GM19023 (cell line): ENCODE measurements at regions not wholly inside any gene's neighbourhood (a gene's known extent, or its start where the extent isn't known, plus 50 kb on each side); places are given as distances from the start of the nearest gene placed in this dataset.
"Not testable (repeated sequence)": the region's sequence is repeated elsewhere in the genome, so short reads cannot be mapped to it uniquely, and the experiment has no call there.

Experiments used
- ATAC-seq: cut with Tn5 transposase; IDR thresholded peaks from one replicate; pipeline ENCODE4 v1.9.1; 2021; ENCODE audit warnings: mild to moderate bottlenecking, moderate library complexity; ENCODE audit not compliant: unreplicated experiment

GRCh38 chr4:85102606-85103005 is 136.1 kb upstream of the WDFY3 start:
- ATAC-seq: no peak

DNA sequence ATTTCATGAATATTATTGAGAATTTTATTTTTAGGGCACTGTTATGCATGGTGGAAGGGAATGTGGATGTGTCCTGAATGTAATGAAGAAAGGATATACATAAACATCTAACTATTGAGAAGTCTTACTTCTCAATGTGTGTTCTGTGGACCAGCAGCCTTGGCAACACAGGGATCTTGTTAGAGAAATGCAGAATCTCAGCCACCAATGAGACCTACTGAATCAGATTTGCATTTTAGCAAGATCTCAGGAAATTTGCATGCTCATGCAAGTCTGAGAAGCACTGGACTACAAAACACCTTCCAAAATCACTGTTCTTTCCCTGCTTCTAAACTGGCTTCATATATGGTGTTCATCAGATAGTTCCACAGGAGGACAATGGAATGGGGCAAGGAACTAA is 139.7 kb upstream of the WDFY3 start:
- no peak for ATAC-seq

- no peak for ATAC-seq
Measured at GRCh38 chr4:85106805-85107336, 140.4 kb upstream of the WDFY3 start.

DNA sequence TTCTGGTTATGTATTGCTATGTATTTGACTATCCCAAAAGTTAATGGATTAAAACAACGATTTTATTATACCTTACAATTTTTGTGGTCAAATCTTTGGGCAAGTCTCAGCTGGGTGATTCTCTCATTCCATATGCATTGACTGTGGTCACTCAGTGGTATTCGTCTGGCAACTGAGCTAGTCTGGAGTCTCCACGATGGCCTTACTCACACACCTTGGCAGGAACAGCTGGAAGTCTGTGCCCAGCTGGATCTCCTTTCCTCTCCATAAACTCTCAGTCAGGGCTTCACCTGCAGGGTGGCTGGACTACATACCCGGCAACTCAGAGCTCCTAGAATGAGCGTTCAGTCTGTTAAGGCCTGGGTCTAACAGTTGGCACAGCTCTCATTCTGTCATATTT is 141.1 kb upstream of the WDFY3 start:
- no peak for ATAC-seq

- no peak for ATAC-seq
Measured at GRCh38 chr4:85113706-85114105, 147.2 kb upstream of the WDFY3 start.

GRCh38 chr4:85114526-85114925 is 148.0 kb upstream of the WDFY3 start:
- no peak for ATAC-seq

GRCh38 chr4:85116008-85116407 is 149.5 kb upstream of the WDFY3 start:
- no peak for ATAC-seq

DNA sequence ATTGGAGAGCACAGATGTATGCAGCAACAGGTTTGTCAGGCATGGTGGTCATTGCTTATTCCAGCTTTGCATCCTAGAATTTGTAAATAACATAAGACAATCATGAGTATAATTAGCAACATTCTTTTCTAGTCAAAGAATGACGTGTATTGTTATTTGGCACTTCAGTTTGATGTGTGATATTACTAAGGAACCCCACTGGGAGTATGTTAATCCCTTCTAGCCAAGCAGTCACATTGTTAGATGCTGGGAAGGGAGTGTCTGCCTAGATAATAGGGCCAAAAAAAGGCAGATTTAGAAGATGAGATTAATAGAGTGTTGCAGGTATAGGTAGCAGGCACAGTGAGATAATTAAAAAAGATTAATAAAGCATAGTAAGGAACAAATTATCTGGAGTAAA is 159.2 kb upstream of the WDFY3 start:
- no peak for ATAC-seq

DNA sequence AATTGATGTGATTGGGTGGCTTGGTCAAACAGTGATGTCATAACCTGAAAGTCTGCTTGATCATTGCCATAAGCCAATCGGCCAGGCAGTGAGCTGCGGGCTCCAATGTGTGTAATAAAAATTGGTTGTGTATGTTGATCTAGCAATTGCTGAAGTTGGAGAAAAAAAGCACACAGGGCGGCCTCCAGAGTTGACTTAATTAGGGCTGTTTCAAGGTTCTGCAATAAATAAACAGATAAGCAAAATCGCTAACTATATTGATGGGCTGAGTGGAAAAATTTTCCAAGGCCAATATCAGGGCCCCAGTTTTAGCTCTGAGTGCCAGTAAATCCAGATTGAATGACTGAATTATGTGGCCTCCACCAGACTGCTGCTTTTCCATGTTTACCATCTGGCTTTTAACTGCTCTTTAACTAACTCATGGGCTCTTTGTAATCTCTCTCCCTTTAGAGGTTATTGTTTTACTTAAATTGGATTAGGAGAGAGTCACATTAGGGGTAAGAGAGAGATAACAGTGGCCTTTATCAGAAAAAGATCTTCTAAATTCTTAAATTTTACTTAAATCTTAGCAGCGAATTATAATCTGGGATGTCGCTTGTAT is 160.6 kb upstream of the WDFY3 start:
- no peak for ATAC-seq

GRCh38 chr4:85127653-85128052 is 161.2 kb upstream of the WDFY3 start:
- peak; percentile 88 for ATAC-seq

DNA sequence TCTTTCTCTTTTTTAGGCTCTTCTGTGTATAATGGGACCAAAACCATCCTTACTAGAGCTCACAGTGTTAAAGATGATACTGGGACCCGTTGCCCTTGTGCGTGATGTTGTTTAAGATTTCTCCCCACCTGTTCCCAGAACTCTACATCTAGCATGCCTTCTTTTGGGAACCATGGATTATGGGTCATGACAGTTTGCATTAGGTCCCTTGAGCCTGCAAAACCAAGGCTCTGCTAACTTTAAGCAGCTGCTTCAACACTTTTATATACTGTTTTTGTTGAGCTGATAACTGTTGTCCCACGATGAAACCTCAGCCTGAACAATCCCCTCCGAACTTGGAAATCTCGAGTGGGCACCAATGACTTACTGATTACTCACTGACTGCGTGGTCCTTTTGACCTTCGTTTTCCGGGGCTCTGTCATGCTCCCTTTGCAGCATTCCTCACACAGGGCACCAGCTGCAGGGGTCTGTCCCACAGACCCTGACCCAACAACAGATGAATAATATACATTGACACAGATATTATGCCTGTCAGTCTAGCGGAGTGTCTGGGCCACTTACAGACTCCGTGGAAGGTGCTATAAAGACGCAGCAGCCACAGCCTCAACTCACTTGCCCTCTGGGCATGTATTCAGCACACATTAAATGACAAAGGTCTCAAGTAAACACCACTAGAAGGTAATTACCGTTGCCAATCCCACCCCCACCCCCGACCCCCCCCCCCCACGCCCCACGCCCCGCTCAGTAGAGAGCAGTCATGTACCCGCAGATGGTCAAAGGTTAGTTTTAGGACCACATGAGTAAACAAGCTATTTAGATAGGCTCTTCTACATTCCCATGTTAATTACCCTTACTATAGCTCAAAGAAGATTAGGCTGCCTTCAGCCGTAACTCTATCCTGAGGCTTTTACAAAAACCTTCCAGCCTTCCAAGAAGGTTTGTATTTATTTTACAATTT is 162.0 kb upstream of the WDFY3 start:
- ATAC-seq: no peak

DNA sequence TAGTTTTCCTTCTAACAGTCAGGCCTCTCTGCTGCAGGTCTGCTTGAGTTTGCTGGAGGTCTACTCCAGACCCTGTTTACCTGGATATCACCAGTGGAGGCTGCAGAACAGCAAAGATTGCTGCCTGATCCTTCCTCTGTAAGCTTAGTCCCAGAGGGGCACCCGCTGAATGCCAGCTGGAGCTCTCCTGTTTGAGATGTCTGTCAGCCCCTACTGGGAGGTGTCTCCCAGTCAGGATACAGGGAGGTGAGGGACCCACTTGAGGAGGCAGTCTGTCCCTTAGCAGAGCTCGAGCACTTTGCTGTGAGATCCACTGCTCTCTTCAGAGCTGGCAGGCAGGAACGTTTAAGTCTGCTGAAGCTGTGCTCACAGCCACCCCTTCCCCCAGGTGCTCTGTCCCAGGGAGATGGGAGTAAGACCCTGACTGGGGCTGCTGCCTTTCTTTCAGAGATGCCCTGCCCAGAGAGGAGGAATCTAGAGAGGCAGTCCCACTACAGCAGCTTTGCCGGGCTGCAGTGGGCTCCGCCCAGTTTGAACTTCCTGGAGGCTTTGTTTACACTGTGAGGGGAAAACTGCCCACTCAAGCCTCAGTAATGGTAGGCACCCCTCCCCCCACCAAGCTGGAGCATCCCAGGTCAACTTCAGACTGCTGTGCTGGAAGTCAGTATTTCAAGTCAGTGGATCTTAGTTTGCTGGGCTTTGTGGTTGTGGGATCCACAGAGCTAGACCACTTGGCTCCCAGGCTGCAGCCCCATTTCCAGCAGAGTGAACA is 163.1 kb upstream of the WDFY3 start:
- ATAC-seq: not testable (repeated sequence)

- ATAC-seq: no peak
Measured at GRCh38 chr4:85132117-85132516, 165.6 kb upstream of the WDFY3 start.

GRCh38 chr4:85132570-85132969 is 166.1 kb upstream of the WDFY3 start:
- no peak for ATAC-seq

DNA sequence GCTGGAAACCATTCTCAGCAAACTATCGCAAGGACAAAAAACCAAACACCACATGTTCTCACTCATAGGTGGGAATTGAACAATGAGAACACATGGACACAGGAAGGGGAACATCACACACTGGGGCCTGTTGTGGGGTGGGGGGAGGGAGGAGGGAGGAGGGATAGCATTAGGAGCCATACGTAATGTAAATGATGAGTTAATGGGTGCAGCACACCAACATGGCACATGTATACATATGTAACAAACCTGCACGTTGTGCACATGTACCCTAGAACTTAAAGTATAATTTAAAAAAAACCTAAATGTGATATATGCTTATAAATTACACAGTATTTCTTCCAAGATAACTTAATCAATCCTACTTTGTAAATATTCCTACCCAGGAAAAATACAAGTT is 173.3 kb upstream of the WDFY3 start:
- not testable (repeated sequence) for ATAC-seq

GRCh38 chr4:85142451-85142850 is 176.0 kb upstream of the WDFY3 start:
- no peak for ATAC-seq

- ATAC-seq: peak; percentile 82
Measured at GRCh38 chr4:85147481-85148076, 181.1 kb upstream of the WDFY3 start.

DNA sequence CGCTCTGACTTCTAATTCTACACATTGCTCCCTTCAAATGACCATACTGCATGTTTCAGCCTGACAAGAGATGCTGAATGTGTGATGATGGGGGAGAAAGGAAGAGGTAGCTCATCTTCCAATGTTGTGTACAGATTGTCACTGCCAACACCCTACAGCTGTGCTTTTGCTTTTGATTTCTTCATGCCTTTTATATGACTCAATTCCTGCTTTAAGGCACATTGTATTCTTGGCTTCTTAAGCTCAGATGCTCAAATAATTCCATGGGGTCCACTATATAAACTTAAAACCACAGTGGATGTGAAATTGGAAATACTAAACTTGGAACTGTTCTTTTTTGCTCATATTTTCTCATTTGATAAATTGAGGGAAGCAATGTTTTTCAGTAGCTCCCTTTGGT is 183.2 kb upstream of the WDFY3 start:
- no peak for ATAC-seq

GRCh38 chr4:85151371-85151770 is 184.9 kb upstream of the WDFY3 start:
- no peak for ATAC-seq

- no peak for ATAC-seq
Measured at GRCh38 chr4:85151786-85152185, 185.3 kb upstream of the WDFY3 start.

DNA sequence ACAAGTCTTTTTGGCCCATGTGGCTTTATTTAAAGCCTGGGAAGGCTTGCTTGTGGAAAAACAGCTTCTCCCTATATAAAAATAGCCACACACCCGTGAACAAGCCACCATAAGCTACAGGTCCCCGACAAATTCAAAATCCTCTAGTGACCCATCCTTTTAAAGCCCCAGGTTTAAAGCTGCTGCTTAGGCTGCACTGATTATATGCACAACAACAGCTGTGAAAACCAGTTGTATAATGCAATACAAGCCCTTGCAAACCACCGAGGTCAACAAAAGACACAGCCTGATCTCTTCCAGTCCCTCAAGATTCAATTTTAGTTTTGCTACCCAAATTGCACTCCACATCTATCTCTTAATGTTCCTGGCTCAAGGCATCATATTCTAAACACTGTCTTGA is 186.0 kb upstream of the WDFY3 start:
- no peak for ATAC-seq
